GM20000 (cell line): ENCODE measurements at regions not wholly inside any gene's neighbourhood (a gene's known extent, or its start where the extent isn't known, plus 50 kb on each side); places are given as distances from the start of the nearest gene placed in this dataset.

Source experiments
- DNase-seq: peaks from one replicate; pipeline ENCODE4 v3.0.0; 2012; ENCODE audit warnings: low spot score
- TF ChIP-seq, protein P1 (sequence below): IDR thresholded peaks from 2 replicates; pipeline ENCODE4 v1.5.1; 2012; ENCODE audit warnings: mild to moderate bottlenecking, control low read depth; ENCODE audit errors: extremely low read depth, missing control alignments

DNA sequence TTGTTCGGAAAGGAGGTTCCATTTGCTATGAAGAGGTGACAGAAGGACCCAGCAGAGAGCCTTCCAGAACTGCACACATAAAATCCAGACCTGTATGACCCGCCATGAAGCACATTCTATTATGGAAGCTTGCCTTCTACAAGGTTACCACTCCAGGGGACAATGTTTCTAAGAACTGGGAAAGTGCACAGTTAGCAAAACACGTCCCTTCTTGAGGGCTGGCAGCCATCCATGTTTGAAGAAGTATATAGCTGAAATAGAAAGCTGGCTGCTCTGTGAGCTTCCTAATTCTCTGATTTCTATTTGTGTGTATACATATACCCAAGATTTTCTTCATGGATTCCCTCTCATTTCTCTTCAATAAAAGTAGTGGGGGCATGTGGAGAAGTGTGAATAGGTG is 74.6 kb downstream of the CNTN3 start:
- DNase-seq: no peak
- TF ChIP-seq, protein P1, sequence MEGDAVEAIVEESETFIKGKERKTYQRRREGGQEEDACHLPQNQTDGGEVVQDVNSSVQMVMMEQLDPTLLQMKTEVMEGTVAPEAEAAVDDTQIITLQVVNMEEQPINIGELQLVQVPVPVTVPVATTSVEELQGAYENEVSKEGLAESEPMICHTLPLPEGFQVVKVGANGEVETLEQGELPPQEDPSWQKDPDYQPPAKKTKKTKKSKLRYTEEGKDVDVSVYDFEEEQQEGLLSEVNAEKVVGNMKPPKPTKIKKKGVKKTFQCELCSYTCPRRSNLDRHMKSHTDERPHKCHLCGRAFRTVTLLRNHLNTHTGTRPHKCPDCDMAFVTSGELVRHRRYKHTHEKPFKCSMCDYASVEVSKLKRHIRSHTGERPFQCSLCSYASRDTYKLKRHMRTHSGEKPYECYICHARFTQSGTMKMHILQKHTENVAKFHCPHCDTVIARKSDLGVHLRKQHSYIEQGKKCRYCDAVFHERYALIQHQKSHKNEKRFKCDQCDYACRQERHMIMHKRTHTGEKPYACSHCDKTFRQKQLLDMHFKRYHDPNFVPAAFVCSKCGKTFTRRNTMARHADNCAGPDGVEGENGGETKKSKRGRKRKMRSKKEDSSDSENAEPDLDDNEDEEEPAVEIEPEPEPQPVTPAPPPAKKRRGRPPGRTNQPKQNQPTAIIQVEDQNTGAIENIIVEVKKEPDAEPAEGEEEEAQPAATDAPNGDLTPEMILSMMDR: no peak

DNA sequence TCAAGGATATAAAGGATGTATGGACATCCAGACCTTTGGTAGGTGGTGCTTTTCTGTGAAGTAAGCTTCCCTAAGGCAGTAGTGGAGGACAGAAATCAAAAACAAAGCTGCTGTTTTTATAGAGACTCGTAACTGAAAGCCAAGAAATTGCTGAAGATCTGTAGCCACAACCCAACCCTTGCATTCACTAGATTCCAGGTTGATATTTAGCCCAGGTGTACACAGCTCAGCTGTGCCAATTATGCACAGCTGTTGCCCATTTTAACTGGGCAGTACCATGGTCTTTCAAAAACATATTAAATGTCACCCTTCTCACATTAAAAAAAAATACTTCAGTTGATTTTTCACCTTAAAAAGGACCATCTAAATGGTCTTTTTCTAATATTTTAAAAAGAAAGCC is 75.8 kb downstream of the CNTN3 start:
- no peak for DNase-seq
- TF ChIP-seq, protein P1: no peak

DNA sequence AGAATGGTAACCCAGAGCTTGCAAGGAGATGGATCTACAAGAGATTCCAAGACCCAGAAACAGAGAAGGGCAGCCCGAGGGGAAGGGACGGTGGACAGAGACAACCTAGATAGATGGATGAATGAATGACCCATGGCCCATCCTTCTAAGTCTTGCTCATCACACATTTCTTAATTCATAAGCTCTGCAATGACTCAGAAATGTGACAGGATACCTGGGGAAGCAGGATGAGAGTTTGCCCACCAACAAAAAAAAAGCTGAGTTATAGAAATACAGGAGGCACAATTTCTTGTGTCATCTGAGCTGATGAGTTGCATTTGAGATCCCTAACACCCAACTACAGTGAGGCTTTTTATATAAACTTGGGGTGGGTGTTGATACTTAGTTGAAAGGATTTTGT is 76.6 kb downstream of the CNTN3 start:
- no peak for DNase-seq
- TF ChIP-seq, protein P1: no peak

DNA sequence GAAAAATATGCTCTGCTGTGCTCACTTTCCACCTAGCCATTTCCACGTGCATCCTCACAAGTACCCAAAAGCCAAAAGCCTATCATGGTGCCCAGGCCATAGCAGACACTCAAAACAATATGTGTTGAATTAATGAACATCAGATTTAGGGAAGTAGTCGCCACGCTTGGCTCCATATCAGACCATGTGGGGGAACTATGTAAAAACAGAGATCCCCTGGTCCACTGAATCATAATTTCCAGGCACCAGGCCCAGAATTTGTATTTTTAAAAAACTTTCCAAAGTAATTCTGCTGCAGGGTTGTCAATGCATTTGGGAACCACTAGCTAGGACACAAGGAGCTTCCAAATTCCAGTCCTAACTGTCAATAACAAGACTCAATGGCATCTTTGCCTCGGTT is 77.3 kb downstream of the CNTN3 start:
- no peak for DNase-seq
- TF ChIP-seq, protein P1: no peak

DNA sequence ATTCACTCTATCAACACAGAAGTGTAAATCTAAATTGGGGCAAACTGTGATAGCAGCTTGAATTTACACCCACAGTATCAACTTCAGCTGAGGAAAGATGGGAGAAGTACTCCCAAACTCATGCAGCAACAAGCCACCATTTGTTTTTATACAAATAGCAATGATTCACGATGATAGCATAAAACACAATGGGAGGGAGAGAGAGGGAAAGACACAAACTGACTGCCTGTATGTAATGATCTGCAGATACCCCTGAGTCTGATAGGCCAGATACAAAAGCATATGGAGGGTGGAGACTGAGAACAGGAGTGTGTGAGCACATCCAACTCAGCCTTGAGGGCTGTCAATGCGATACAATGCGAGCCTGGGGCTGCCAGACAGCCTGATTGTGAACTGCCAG is 79.2 kb downstream of the CNTN3 start:
- TF ChIP-seq, protein P1: no peak
- no peak for DNase-seq

DNA sequence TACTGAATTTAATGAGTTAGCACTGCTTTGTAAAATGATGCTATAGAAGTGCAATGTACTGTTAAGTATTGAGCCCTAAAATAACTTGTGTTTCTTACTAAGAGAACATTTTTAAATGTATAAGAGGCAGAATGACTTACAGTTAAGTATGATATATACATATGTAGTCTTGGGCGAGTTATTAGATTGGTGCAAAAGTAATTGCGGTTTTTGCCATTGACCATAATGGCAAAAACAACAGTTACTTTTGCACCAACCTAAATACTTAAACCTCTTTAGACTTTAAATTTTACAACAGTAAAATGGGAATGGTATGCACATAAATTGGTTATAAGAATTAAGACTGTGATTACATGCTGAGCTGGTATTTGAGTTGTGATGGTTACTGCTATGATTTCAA is 79.8 kb downstream of the CNTN3 start:
- TF ChIP-seq, protein P1: no peak
- no peak for DNase-seq

DNA sequence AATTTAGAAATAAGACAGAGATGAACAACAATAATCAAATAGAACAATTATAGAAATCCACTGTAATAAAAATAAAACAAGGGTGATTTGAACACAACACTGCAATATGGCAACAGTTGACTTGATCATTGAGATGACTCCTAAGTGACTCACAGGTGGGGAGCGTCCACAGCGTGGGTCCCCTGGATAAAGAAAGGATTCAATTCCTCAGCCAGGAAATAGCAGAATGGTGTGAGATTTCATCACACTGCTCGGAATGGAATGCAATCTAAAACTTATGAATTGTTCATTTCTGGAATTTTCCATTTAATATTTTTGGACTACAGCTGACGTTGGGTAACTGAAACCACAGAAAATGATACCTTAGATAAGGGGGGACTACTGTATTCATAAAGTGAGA is 82.0 kb downstream of the CNTN3 start:
- DNase-seq: no peak
- TF ChIP-seq, protein P1: no peak

DNA sequence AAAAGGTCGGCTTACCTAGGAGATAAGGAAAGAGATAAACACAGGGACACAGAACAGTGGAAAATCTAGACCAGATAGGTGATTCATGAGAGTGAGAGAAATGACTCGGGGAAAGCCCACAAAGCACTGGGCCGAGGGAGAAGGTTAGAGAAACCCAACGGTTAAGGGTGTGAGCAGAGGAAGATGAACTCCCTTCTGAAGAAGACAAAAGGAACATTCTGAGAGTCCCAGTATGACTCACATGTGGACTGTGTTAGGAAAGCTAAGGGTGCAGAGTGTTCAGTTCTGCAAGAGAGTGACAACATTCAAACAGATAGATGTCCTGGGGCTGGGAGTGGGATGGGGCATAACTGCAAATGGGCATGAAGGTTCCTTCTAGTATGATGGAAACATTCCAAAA is 83.0 kb downstream of the CNTN3 start:
- DNase-seq: no peak
- TF ChIP-seq, protein P1: no peak
